Choroid plexus epithelial cell (primary cell): ENCODE measurements at regions not wholly inside any gene's neighbourhood (a gene's known extent, or its start where the extent isn't known, plus 50 kb on each side); places are given as distances from the start of the nearest gene placed in this dataset.

Experiments
- DNase-seq: peaks from one replicate; pipeline ENCODE4 v3.0.0-alpha.2; 2010; ENCODE audit warnings: low read depth
- H3K4me3 ChIP-seq: 2 replicates; pipeline ENCODE4 v1.5.1; 2011; ENCODE audit warnings: low read depth, mild to moderate bottlenecking, control low read depth, low read length, moderate library complexity
- CTCF ChIP-seq: conservative IDR thresholded peaks from 2 replicates; pipeline ENCODE4 v1.5.1; 2011; ENCODE audit warnings: low read depth, mild to moderate bottlenecking, control low read depth, inconsistent platforms, low read length, moderate library complexity

- DNase-seq = no peak
- H3K4me3 ChIP-seq = no peak overlapping the region
- no peak for TF ChIP-seq CTCF
Measured at GRCh38 chrX:150216716-150217115, 146.4 kb upstream of the MAMLD1 start.

GRCh38 chrX:150217609-150218008, 145.5 kb upstream of the MAMLD1 start:
- DNase-seq = no peak
- H3K4me3 ChIP-seq = no peak overlapping the region
- TF ChIP-seq CTCF = no peak

GRCh38 chrX:150219374-150220185, 143.5 kb upstream of the MAMLD1 start:
- H3K4me3 ChIP-seq = no peak overlapping the region
- DNase-seq = no peak

GRCh38 chrX:150223176-150224015, 139.7 kb upstream of the MAMLD1 start:
- DNase-seq = no peak
- no peak for TF ChIP-seq CTCF
- H3K4me3 ChIP-seq = no peak overlapping the region

More at GRCh38 chrX:150219374-150220185, 143.5 kb upstream of the MAMLD1 start:
- TF ChIP-seq CTCF = no peak

- H3K4me3 ChIP-seq = no peak overlapping the region
- DNase-seq = no peak
- TF ChIP-seq CTCF = no peak
Measured at GRCh38 chrX:150224676-150225075, 138.4 kb upstream of the MAMLD1 start.

GRCh38 chrX:150225266-150225665, 137.9 kb upstream of the MAMLD1 start:
- no peak overlapping the region for H3K4me3 ChIP-seq
- no peak for TF ChIP-seq CTCF
- DNase-seq = no peak
